HG03575 (cell line): ENCODE measurements at regions not wholly inside any gene's neighbourhood (a gene's known extent, or its start where the extent isn't known, plus 50 kb on each side); places are given as distances from the start of the nearest gene placed in this dataset.
A peak's percentile ranks its signal among the peaks of the same experiment; 100 is the strongest.

Source experiments
- ATAC-seq: cut with Tn5 transposase; IDR thresholded peaks from one replicate; pipeline ENCODE4 v1.9.1; 2021; ENCODE audit not compliant: unreplicated experiment, insufficient number of reproducible peaks, low FRiP score; ENCODE audit errors: extremely low read depth

DNA sequence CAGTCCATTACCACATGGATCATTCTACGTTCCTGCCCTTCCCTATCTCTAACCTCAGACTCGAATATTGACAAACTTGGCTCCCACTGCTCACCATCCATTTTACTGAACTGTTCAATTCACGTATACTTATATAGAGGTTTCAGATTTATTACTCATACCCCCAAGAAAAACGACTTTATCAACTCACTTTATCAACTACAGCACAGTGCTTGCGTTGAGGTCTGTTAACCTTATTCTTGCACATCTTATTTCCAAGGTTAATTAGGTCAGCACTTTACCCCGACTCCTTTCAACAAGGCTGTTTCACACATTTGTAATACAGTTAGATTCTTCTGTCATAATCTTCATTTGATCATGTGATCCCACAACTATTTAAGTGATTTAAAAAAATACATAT, 162.3 kb upstream of the AHR start:
- ATAC-seq: no peak

GRCh38 chr7:17139081-17139480, 159.4 kb upstream of the AHR start:
- no peak for ATAC-seq

DNA sequence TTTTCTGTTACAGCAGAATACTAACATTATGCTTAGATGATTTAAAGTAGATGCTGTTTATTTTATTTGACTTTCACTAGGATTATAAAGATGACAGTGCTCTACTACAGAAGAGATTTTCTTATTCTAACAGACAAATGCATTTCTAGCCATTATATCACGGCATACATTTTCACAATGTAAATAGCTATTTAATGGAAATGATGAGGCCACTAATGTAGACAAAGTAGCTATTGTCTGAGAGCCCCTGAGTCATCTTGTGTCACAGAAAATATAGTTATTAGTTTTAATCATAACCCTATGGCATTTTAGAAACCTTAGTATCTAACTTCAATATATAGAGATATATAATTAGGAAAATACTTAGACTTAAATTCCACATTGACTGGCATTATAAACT, 158.0 kb upstream of the AHR start:
- no peak for ATAC-seq

GRCh38 chr7:17142831-17143541, 155.5 kb upstream of the AHR start:
- ATAC-seq: no peak

DNA sequence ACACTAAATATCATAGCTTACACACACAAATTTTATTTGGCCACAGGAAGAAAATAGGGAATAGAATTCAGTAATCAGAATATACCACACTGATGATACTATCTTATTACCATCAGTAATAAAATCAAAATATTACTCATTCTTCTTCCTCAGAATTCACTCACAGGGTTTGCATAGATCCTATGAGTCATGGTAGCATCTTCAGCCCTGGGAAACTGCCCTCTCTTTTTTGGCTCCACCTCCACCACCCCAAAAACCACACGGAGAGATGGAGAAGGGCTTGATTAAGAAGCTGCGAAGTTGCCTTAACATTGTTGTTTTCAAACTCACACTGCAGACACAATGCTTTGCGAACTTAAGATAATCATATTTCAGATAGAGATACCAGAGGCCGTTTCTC, 154.1 kb upstream of the AHR start:
- ATAC-seq: no peak

DNA sequence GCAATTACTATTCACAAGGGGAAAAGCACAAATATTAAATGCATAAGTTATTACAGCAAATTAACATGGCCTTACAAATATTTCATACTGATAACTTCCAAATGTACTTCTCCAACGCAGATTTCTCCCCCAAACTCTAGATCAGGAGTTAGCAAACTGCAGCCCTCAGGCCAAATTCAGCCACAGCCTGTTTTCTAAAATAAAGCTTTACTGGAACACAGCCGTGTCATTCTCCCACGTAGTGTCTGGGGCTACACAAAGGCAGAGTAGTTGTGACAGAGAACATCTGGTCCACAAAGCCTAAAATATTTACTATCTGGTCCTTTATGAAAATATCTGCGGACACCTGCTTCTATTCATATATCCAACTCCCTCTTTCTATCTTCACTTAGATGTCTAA, 151.8 kb upstream of the AHR start:
- ATAC-seq: no peak

DNA sequence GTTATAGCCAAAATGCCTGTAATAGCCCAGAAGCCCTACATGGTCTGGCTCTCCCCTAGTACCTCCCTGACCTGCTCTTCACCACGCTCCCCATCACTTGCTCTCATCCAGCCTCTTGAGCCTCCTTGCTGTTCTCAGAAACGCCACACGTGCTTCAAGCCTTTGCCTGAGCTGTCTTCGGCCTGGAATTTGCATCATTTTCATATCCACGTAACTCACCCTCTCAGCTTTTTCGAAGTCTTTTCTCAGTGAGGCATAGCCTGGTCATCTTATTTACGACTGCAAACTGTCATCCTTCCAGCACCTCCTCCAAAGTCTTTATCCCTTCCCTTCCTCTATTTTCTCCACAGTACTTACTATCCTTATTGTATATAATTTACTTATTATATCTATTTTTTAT, 151.0 kb upstream of the AHR start:
- ATAC-seq: no peak

DNA sequence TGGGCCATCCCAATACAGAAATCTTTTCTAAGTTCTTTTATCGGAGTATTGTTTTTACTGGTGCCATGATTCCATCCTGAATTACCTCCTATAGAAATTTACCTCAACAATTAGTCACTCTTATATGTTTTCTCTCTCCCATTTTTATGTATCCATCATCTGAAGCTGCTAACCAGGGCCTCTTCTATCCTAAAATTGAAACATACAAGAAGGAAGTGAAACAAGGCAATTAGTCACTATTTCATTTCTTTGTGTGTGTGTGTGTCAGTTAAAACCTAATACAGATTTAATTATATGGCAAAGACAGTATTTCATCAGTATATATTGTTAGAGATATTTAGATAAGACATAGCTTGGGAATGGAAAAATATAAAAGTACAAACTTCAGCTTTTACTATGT, 148.4 kb upstream of the AHR start:
- peak; percentile 52 for ATAC-seq

DNA sequence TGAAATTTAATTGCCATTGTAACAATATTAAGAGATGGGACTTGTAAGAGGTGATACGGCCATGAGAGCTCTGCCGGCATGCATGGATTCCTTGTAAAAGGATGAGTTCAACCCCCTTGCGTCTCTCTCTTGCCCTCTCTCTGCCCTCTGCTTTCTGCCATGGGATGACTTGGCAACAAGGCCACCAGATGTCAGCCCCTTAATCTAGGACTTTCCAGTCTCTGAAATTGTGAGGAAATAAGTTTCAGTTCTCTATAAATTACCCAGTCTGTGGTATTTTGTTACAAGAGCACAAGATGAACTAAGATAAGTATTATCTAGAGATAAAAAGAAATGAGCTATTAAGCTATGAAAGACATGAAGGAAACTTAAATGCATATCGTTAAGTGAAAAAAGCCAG, 145.7 kb upstream of the AHR start:
- ATAC-seq: no peak

GRCh38 chr7:17153536-17153935, 144.9 kb upstream of the AHR start:
- no peak for ATAC-seq

GRCh38 chr7:17155529-17155928, 142.9 kb upstream of the AHR start:
- no peak for ATAC-seq

DNA sequence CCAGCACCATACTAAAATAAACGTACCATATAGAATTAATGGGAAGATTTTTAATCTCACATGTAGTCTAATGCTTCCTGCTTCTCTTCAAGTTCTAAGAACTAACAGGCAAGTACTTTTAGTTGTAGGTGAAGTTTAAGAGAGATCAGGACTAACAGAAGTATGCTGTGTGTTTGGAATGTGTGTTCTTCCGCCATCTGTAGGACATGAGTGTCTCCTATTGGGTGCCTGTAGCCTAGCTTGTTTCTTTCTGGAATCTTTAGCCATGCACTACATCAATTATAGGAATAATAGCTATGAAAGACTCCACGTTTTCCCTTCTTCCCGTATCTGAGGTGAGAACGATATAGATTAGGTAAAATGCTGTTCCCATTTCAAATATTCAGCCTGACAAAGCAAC, 140.2 kb upstream of the AHR start:
- no peak for ATAC-seq

DNA sequence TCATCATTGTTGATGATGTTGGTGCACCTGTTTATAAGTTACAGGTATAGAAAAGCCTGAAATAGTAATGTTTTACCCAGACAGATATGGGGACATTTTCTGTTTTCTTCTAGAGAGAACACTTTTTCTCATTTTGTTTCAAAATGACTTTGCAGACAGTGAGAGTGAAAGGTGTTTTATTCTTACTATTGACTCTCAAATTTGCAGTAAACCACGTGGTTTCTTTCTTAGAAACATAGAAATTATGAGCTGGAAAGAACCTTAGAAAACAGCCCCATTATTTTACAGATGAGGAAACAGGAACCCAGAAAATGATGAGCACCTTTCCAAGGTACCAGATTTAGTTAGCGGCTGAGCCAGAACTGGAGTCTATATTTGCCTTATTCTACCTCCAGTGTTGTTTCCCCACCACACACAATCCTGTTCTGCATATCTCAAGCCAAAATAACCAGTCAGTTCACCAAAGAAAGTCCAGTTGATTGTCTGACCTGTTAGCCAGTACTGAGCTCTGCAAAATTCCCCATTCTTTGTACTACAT, 138.9 kb upstream of the AHR start:
- ATAC-seq: peak; percentile 94

GRCh38 chr7:17166824-17167379, 131.6 kb upstream of the AHR start:
- ATAC-seq: peak; percentile 66

GRCh38 chr7:17168416-17168815, 130.0 kb upstream of the AHR start:
- ATAC-seq: no peak

DNA sequence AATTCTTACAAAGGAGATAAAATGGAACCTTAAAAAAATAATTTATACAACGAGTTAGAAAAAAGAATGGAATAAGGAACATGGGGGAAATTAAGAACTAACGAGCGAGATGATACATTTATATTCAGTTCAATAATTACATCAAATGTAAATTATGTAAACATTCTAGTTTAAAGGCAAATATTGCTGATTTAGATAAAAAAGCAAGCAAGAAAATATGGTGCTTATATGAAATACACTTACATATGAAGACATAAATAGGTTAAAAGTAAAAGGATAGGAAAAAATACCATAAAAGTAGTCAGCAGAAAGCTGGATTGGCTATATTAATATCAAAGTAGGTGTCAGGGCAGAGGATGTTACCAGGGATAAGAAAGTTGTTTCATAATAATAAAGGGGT, 127.0 kb upstream of the AHR start:
- no peak for ATAC-seq

GRCh38 chr7:17176371-17177032, 122.0 kb upstream of the AHR start:
- ATAC-seq: no peak

DNA sequence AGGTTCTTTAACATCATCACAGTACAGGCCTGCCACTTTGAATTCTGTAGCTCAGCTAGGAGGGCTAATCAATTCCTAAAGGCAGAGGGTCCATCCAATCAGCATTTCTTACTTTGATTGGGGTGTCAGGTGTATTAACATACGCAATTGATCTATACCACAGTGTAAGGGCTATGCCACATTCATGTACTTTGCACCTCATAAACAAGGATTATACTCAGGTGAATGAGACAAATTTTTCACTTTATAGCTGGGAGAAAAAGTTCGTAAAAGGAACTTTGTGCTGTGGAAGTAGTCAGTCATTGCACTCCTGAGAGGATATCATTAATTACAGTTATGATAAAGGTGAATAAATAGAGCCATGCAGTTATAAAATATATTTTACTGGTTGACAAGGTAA, 119.9 kb upstream of the AHR start:
- ATAC-seq: no peak

DNA sequence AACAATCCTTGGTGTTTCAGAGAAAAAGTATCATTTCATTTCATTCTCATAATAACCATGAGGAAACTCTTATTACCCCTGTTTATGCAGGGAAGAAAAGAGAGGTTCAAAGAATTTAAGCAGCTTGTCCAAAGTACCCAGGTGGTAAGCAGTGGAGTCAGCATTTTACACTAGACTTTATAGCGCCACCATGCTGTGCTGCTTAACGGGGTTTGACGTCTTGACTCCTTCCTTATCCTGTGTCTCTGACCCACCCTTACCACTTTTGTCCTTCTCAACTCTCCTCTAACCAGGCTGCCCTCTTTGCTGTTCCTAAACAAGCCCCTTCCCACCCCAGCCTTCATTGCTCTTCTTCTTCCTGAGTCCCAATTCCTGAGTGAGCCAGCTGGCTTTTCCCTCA, 117.0 kb upstream of the AHR start:
- no peak for ATAC-seq

DNA sequence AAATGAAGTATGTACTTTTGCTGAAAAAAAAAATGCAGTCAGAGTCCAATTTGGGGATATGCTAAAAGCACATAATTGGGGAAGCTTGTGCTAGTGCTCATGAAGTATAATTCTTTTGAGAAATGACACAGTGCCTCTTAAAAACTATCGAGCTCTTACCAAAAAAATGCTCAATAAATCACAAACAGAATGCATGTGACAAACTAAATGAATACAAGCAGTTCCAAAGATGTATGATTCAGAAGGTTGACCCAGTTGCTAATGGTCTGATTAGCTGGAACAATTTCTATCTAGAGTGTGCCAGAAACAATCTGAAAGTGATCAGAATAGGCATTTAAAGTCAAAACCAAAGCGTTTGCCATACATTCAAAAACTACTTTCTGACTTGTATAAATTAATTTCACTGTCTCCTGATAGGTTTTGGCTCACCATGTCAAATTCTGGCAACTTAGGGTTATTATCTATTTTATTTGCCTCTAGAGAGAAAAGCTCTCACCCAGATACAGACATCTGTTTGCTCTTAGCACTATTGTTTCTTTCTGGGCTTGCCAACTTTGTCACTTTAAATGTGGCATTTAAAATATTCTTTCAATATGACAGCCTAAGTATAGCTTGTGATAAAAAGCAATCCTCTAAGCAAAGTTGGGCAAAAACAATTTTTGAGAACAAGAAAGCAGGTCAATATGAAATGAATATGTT, 114.7 kb upstream of the AHR start:
- no peak for ATAC-seq
